ENCODE measurements at regions not wholly inside any gene's neighbourhood (a gene's known extent, or its start where the extent isn't known, plus 50 kb on each side); places are given as distances from the start of the nearest gene placed in this dataset.

DNA sequence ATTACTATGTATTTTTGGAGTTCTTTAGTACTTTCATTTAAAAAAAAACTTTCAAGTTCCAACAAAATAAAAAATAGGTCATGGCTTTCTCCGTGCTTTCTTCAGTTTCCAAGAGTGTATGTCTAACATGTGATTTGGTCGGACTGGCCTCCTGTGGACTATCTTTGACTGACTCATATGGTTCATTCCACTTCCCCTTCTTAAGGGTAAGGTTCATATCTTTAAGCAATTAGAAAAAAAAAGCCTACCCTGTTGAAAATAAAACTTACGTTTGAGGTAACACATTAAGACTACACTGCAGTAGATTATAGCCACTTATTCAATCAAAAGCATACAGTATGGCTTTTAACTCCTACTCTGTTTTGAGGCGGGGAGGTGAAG, 112.8 kb upstream of the AHR start:
- H3K27ac ChIP-seq (ENCODE audit: low read depth, low read length, poor library complexity, severe bottlenecking), result no peak overlapping the region
- no peaks in the 10 kb centered on the region for H3K9me2 ChIP-seq (ENCODE audit: low read depth, low read length)
- TF ChIP-seq, protein P1, sequence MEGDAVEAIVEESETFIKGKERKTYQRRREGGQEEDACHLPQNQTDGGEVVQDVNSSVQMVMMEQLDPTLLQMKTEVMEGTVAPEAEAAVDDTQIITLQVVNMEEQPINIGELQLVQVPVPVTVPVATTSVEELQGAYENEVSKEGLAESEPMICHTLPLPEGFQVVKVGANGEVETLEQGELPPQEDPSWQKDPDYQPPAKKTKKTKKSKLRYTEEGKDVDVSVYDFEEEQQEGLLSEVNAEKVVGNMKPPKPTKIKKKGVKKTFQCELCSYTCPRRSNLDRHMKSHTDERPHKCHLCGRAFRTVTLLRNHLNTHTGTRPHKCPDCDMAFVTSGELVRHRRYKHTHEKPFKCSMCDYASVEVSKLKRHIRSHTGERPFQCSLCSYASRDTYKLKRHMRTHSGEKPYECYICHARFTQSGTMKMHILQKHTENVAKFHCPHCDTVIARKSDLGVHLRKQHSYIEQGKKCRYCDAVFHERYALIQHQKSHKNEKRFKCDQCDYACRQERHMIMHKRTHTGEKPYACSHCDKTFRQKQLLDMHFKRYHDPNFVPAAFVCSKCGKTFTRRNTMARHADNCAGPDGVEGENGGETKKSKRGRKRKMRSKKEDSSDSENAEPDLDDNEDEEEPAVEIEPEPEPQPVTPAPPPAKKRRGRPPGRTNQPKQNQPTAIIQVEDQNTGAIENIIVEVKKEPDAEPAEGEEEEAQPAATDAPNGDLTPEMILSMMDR (IDR thresholded peaks at IDR 0.05; ENCODE audit: low read length), result no peak
- TF ChIP-seq EZH2 (IDR thresholded peaks at IDR 0.05; ENCODE audit: borderline replicate concordance, low read length), result no peak
- H3K27me3 ChIP-seq (ENCODE audit: insufficient read depth, low read length), result no peaks in the 10 kb centered on the region
- no peaks in the 10 kb centered on the region for H3K36me3 ChIP-seq (ENCODE audit: insufficient read depth, low read length)
- H2AFZ ChIP-seq (ENCODE audit: low read length), result no peak overlapping the region
- no peaks in the 10 kb centered on the region for H3F3A ChIP-seq (ENCODE audit: insufficient read depth, low read length)
- H4K20me1 ChIP-seq (ENCODE audit: insufficient read depth, low read length), result no peaks in the 10 kb centered on the region
- H3K9me3 ChIP-seq (ENCODE audit: low read length), result no peaks in the 10 kb centered on the region
- no peak overlapping the region for H3K4me3 ChIP-seq (ENCODE audit: low read depth, low read length, poor library complexity, severe bottlenecking)
- no peak overlapping the region for H3K9ac ChIP-seq (ENCODE audit: low read length)
- no peaks in the 10 kb centered on the region for H3K79me2 ChIP-seq (ENCODE audit: insufficient read depth, low read length)
- no peak overlapping the region for H3K4me2 ChIP-seq (ENCODE audit: low read length)
- H3K4me1 ChIP-seq (ENCODE audit: insufficient read depth, low read length, severe bottlenecking), result no peaks in the 10 kb centered on the region

DNA sequence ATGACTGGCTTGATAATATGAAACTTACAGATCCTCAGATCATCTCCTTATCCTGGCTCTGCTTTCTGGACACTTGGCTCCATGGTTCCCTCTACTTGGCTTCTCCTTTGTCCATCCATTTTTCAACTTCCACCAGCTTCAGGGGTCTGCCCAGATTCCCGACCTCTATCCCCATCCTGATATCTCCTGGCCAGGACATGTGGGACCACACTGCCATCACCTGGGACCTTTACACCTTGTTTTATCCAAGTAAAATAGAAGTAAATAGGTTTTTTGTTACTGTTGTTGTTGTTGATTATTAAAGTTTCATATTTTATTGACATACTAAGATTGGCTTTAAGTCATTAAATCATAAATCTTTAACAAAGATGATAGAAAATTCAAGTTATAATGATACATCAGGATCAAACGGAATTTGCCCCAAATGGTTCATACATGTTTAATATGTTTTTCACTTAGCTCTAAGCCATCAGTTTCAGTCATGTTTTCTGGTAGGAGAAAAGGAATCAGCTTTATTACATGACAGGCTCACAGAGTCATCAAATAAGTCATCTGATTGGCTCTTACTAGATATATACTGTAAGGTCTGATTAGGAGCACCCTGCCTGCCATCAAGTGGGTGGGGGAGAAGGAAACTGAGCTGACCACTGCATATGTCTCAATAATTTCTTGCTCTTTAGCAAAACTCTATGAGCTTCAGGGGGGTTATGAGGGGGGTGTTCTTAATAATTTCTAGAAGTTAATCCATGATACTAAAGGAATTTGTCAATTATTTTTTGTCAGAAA, 111.5 kb upstream of the AHR start:
- Histone ChIP-seq H2AFZ (ENCODE audit: low read length) (no peak overlapping the region), H3K9me3 (ENCODE audit: low read length) (no peaks in the 10 kb centered on the region), H3F3A (ENCODE audit: insufficient read depth, low read length) (no peaks in the 10 kb centered on the region), H3K4me3 (ENCODE audit: low read depth, low read length, poor library complexity, severe bottlenecking) (no peak overlapping the region), H3K4me2 (ENCODE audit: low read length) (no peak overlapping the region), H3K79me2 (ENCODE audit: insufficient read depth, low read length) (no peaks in the 10 kb centered on the region), H3K9ac (ENCODE audit: low read length) (no peak overlapping the region), H3K36me3 (ENCODE audit: insufficient read depth, low read length) (no peaks in the 10 kb centered on the region), H3K4me1 (ENCODE audit: insufficient read depth, low read length, severe bottlenecking) (no peaks in the 10 kb centered on the region), H3K27ac (ENCODE audit: low read depth, low read length, poor library complexity, severe bottlenecking) (no peak overlapping the region), H3K9me2 (ENCODE audit: low read depth, low read length) (no peaks in the 10 kb centered on the region), H3K27me3 (ENCODE audit: insufficient read depth, low read length) (no peaks in the 10 kb centered on the region), H4K20me1 (ENCODE audit: insufficient read depth, low read length) (no peaks in the 10 kb centered on the region)
- TF ChIP-seq EZH2 (IDR thresholded peaks at IDR 0.05; ENCODE audit: borderline replicate concordance, low read length), result no peak
- TF ChIP-seq, protein P1 (IDR thresholded peaks at IDR 0.05; ENCODE audit: low read length), result no peak

DNA sequence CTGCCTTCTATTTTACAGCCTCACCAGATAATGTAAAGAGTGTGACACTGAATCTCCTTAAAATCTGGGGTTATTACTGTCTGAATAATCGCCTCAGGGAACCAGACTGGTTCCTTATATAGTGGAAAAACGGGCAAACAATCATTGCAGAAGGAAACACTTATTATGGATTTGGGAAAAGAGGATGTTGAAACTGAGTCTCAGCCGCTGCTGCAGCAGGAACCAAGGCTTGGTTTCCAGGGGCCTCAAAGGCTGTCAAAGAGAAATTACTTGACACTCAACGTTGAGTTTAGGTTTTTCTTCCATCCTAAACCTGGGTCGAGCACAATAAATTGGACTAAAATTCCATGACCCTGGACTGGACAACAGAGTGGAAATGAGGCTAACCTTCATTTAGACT, 103.8 kb upstream of the AHR start:
- TF ChIP-seq, protein P1 (IDR thresholded peaks at IDR 0.05; ENCODE audit: low read length), result no peak
- no peak for TF ChIP-seq EZH2 (IDR thresholded peaks at IDR 0.05; ENCODE audit: borderline replicate concordance, low read length)
- H3K4me2 ChIP-seq (ENCODE audit: low read length), result no peak overlapping the region

More for the DNA sequence above, 103.8 kb upstream of the AHR start:
- Histone ChIP-seq H3K9ac (ENCODE audit: low read length) (no peak overlapping the region), H3K4me1 (ENCODE audit: insufficient read depth, low read length, severe bottlenecking) (no peaks in the 10 kb centered on the region), H3F3A (ENCODE audit: insufficient read depth, low read length) (no peaks in the 10 kb centered on the region), H4K20me1 (ENCODE audit: insufficient read depth, low read length) (no peaks in the 10 kb centered on the region), H3K9me2 (ENCODE audit: low read depth, low read length) (no peaks in the 10 kb centered on the region), H3K36me3 (ENCODE audit: insufficient read depth, low read length) (no peaks in the 10 kb centered on the region), H3K27ac (ENCODE audit: low read depth, low read length, poor library complexity, severe bottlenecking) (no peak overlapping the region), H3K79me2 (ENCODE audit: insufficient read depth, low read length) (no peaks in the 10 kb centered on the region), H2AFZ (ENCODE audit: low read length) (no peak overlapping the region), H3K9me3 (ENCODE audit: low read length) (no peaks in the 10 kb centered on the region), H3K4me3 (ENCODE audit: low read depth, low read length, poor library complexity, severe bottlenecking) (no peak overlapping the region), H3K27me3 (ENCODE audit: insufficient read depth, low read length) (no peaks in the 10 kb centered on the region)
